OCI-LY7 (cell line): ENCODE measurements at regions not wholly inside any gene's neighbourhood (a gene's known extent, or its start where the extent isn't known, plus 50 kb on each side); places are given as distances from the start of the nearest gene placed in this dataset.

Experiments
- BruUV-seq: library from RNA; stranded (reverse); fragments of 400-500 nt; replicated peaks from 2 replicates; lab custom pipeline; 2021; lab: Mats Ljungman, UMichigan
- CTCF ChIA-PET: fragments of 300-600 bp; sonication (Branson Sonifier 250); formaldehyde crosslinking; loops from one replicate; lab custom pipeline; 2022; ENCODE audit warnings: antibody characterized with exemption; ENCODE audit not compliant: unreplicated experiment; lab: Charles Lee
- POLR2A ChIA-PET: fragments of 300-600 bp; sonication (Branson Sonifier 250); formaldehyde crosslinking; loops from one replicate; lab custom pipeline; 2022; ENCODE audit warnings: antibody characterized with exemption; lab: Charles Lee
- DNase-seq: peaks from one replicate; pipeline ENCODE4 v3.0.0-alpha.2; 2015; ENCODE audit warnings: low spot score
- H2AFZ ChIP-seq: fragments of 200-600 bp; sonication (generic), shearing (Covaris generic); 2 replicates; pipeline ENCODE4 v1.6.1; 2014; ENCODE audit warnings: mild to moderate bottlenecking, antibody characterized with exemption, low read length, moderate library complexity
- H3K27ac ChIP-seq: fragments of 200-600 bp; sonication (generic); 2 replicates; pipeline ENCODE4 v1.5.1; 2014; ENCODE audit warnings: mixed run types, low read depth, mild to moderate bottlenecking, moderate library complexity, low read length, inconsistent platforms; ENCODE audit not compliant: poor library complexity, severe bottlenecking
- H3K36me3 ChIP-seq: fragments of 200-600 bp; sonication (generic); 2 replicates; pipeline ENCODE4 v1.6.1; 2014; ENCODE audit warnings: mild to moderate bottlenecking, antibody characterized with exemption, low read length, moderate library complexity, mixed read lengths; ENCODE audit not compliant: insufficient read depth
- H3K4me1 ChIP-seq: fragments of 200-600 bp; sonication (generic); 2 replicates; pipeline ENCODE4 v1.5.1; 2014; ENCODE audit warnings: mild to moderate bottlenecking, low read length; ENCODE audit not compliant: insufficient read depth, poor library complexity, severe bottlenecking
- H3K4me2 ChIP-seq: fragments of 200-600 bp; sonication (generic); 2 replicates; pipeline ENCODE4 v1.6.1; 2014; ENCODE audit warnings: mild to moderate bottlenecking, low read length
- H3K4me3 ChIP-seq: fragments of 200-600 bp; sonication (generic); 2 replicates; pipeline ENCODE4 v1.5.1; 2014; ENCODE audit warnings: mild to moderate bottlenecking, low read depth, low read length; ENCODE audit not compliant: poor library complexity, severe bottlenecking
- H3K79me2 ChIP-seq: fragments of 200-600 bp; sonication (generic); 2 replicates; pipeline ENCODE4 v1.6.1; 2016; ENCODE audit warnings: low read depth, mild to moderate bottlenecking, low read length, moderate library complexity, mixed read lengths; ENCODE audit not compliant: insufficient read depth
- H3K9me2 ChIP-seq: fragments of 200-600 bp; sonication (generic); 2 replicates; pipeline ENCODE4 v1.6.1; 2016; ENCODE audit warnings: mild to moderate bottlenecking, low read length, mixed read lengths; ENCODE audit not compliant: insufficient read depth
- H3K9me3 ChIP-seq: fragments of 200-600 bp; sonication (generic); 2 replicates; pipeline ENCODE4 v1.6.1; 2014; ENCODE audit warnings: mild to moderate bottlenecking, mixed run types, low read length, mixed read lengths
- H4K20me1 ChIP-seq: fragments of 200-600 bp; sonication (generic); 2 replicates; pipeline ENCODE4 v1.6.1; 2014; ENCODE audit warnings: mild to moderate bottlenecking, antibody characterized with exemption, low read length, moderate library complexity, mixed read lengths; ENCODE audit not compliant: insufficient read depth
- EZH2phosphoT487 ChIP-seq: fragments of 200-600 bp; sonication (generic); IDR thresholded peaks from 2 replicates; pipeline ENCODE4 v1.6.1; 2018; ENCODE audit warnings: low read depth, borderline replicate concordance, mild to moderate bottlenecking, mixed run types, antibody characterized with exemption, low read length, moderate library complexity, mixed read lengths
- intact Hi-C: fragments of 100-400 bp; cut with micrococcal nuclease; formaldehyde crosslinking; loops from one replicate; pipeline ENCODE4 v1.10.0; 2022; ENCODE audit not compliant: unreplicated experiment
- TF ChIP-seq, protein P1 (sequence below): fragments of 200-600 bp; sonication (generic); conservative IDR thresholded peaks from 2 replicates; pipeline ENCODE4 v1.5.1; 2014; ENCODE audit warnings: mild to moderate bottlenecking, antibody characterized with exemption, low read length, moderate library complexity, mixed read lengths

DNA sequence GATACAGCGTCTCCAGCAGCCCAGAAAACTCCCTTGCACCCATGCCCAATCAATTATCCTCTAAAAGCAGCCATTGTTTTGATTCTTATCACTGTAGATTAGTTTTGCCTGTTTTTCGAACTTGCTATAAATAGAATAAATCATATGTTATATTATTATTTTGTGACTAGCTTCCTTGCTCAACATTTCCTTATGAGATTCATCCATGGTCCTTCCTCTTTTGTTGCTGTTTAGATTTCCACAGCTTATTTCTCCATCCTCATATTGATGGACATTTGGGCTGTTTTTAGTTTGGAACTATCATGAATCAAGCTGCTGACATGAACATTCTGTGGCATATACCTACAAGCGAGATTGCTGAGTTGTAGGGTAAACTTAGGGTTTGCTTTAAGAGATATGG lies 595.3 kb downstream of the BCOR start:
- Histone ChIP-seq H3K27ac (no peak overlapping the region), H3K4me1 (no peaks in the 10 kb centered on the region), H3K9me2 (no peaks in the 10 kb centered on the region), H3K4me3 (no peak overlapping the region), H3K4me2 (no peak overlapping the region), H3K36me3 (no peaks in the 10 kb centered on the region), H2AFZ (no peak overlapping the region), H3K79me2 (no peaks in the 10 kb centered on the region), H3K9me3 (no peaks in the 10 kb centered on the region), H4K20me1 (no peaks in the 10 kb centered on the region)
- ChIA-PET CTCF (no interaction called here), POLR2A (interaction anchor here (0.6 kb wide), 1 partner anchor 1076 kb away, joined by 8 read pairs; no protein-coding TSS in a partner anchor)
- TF ChIP-seq, protein P1, sequence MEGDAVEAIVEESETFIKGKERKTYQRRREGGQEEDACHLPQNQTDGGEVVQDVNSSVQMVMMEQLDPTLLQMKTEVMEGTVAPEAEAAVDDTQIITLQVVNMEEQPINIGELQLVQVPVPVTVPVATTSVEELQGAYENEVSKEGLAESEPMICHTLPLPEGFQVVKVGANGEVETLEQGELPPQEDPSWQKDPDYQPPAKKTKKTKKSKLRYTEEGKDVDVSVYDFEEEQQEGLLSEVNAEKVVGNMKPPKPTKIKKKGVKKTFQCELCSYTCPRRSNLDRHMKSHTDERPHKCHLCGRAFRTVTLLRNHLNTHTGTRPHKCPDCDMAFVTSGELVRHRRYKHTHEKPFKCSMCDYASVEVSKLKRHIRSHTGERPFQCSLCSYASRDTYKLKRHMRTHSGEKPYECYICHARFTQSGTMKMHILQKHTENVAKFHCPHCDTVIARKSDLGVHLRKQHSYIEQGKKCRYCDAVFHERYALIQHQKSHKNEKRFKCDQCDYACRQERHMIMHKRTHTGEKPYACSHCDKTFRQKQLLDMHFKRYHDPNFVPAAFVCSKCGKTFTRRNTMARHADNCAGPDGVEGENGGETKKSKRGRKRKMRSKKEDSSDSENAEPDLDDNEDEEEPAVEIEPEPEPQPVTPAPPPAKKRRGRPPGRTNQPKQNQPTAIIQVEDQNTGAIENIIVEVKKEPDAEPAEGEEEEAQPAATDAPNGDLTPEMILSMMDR = no peak
- no peak for TF ChIP-seq EZH2phosphoT487
- no peak for DNase-seq
- intact Hi-C loops = no loop called here
- BruUV-seq = no TSS peak

DNA sequence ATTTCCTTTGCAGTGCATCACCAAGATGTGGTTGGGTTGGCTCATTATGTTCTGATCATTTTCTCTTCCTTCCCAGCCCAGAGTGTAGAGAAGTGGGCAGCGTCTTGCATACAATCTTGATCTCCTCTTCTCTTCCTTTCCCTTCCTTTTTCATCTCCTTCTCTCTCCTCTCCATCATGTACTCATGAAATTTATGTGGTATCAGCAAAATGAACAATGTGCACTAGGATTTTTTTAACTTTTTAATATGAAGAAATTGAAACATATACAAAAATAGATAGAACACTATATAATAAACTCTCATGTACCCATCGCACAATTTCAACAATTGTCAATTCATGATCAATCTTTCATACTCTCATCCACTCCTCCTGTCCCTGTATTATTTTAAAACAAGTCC lies 593.5 kb downstream of the BCOR start:
- Histone ChIP-seq H3K27ac (no peak overlapping the region), H3K79me2 (no peaks in the 10 kb centered on the region), H4K20me1 (no peaks in the 10 kb centered on the region), H3K4me1 (no peaks in the 10 kb centered on the region), H3K4me2 (no peak overlapping the region), H3K9me3 (no peaks in the 10 kb centered on the region), H3K36me3 (no peaks in the 10 kb centered on the region), H3K4me3 (no peak overlapping the region), H3K9me2 (no peaks in the 10 kb centered on the region), H2AFZ (no peak overlapping the region)
- ChIA-PET POLR2A (no interaction called here), CTCF (no interaction called here)
- TF ChIP-seq EZH2phosphoT487 = no peak
- TF ChIP-seq, protein P1 = no peak
- no peak for DNase-seq
- intact Hi-C loops = no loop called here
- BruUV-seq = no TSS peak

DNA sequence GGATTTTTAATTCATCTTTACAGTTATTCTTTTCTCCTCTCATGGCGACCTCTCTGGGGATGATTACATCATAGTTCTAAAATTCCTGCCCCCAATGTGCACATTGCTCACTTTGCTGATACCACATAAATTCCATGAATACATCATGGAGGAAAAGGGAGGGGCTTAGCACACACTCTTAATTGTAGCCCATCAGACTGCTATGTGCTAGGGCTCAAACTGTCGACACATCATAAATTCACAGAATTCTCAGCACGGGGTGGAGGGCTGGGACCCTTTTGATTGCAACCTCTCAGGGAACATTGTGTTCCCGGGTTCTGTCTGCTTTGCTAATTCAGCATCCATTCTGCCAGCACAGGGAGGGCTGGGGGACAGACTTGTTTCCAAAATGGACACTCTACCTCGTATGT lies 592.9 kb downstream of the BCOR start:
- intact Hi-C loops = no loop called here
- H3K4me2 ChIP-seq = no peak overlapping the region
- POLR2A ChIA-PET = no interaction called here

More for the DNA sequence above, 592.9 kb downstream of the BCOR start:
- no peak overlapping the region for H3K27ac ChIP-seq
- DNase-seq = no peak
- H3K79me2 ChIP-seq = no peaks in the 10 kb centered on the region
- H3K4me1 ChIP-seq = no peaks in the 10 kb centered on the region
- no peak overlapping the region for H2AFZ ChIP-seq
- H3K36me3 ChIP-seq = no peaks in the 10 kb centered on the region
- BruUV-seq = no TSS peak
- H3K9me3 ChIP-seq = no peaks in the 10 kb centered on the region
- H3K4me3 ChIP-seq = no peak overlapping the region
- CTCF ChIA-PET = no interaction called here
- H4K20me1 ChIP-seq = no peaks in the 10 kb centered on the region
- TF ChIP-seq, protein P1 = no peak
- no peak for TF ChIP-seq EZH2phosphoT487
- no peaks in the 10 kb centered on the region for H3K9me2 ChIP-seq
